ENCODE measurements at regions not wholly inside any gene's neighbourhood (a gene's known extent, or its start where the extent isn't known, plus 50 kb on each side); places are given as distances from the start of the nearest gene placed in this dataset.

GRCh38 chr10:91048380-91048779 lies 127.5 kb upstream of the ANKRD1 start:
- no peak overlapping the region for H2AFZ ChIP-seq (ENCODE audit: low read depth)
- no peaks in the 10 kb centered on the region for H3K27me3 ChIP-seq (ENCODE audit: insufficient read depth)
- H3K4me3 ChIP-seq (ENCODE audit: low read depth in 2 of 2, low read length in 1 of 2), result no peak overlapping the region
- no peaks in the 10 kb centered on the region for H4K20me1 ChIP-seq (ENCODE audit: insufficient read depth)
- TF ChIP-seq PBX3 (IDR thresholded peaks at IDR 0.05) (no peak), SMC3 (IDR thresholded peaks at IDR 0.05; ENCODE audit: low read depth, low read length) (no peak), EZH2phosphoT487 (IDR thresholded peaks at IDR 0.05; ENCODE audit: borderline replicate concordance, low read depth) (no peak), ELF1 (IDR thresholded peaks at IDR 0.05) (no peak), POLR2AphosphoS5 (IDR thresholded peaks at IDR 0.05; ENCODE audit: low read depth, low read length) (no peak), RAD21 (IDR thresholded peaks at IDR 0.05; ENCODE audit: low read length) (no peak), RXRA (IDR thresholded peaks at IDR 0.05; ENCODE audit: borderline replicate concordance, low read depth) (no peak), YY1 (IDR thresholded peaks at IDR 0.05; ENCODE audit: low read depth) (no peak), NRF1 (IDR thresholded peaks at IDR 0.05; ENCODE audit: low read depth, low read length) (no peak), NFIC (IDR thresholded peaks at IDR 0.05; ENCODE audit: borderline replicate concordance) (no peak), MEF2A (IDR thresholded peaks at IDR 0.05; ENCODE audit: borderline replicate concordance, low read depth) (no peak), MXI1 (IDR thresholded peaks at IDR 0.05; ENCODE audit: low read depth, low read length) (no peak), GATA2 (CRISPR knock-in tag; IDR thresholded peaks at IDR 0.05) (no peak), FOXJ3 (CRISPR knock-in tag; IDR thresholded peaks at IDR 0.05) (no peak), MAX (IDR thresholded peaks at IDR 0.05; ENCODE audit: low read depth) (no peak), REST (IDR thresholded peaks at IDR 0.05; ENCODE audit: low read depth, low read length) (no peak), IRF3 (IDR thresholded peaks at IDR 0.05; ENCODE audit: low read depth, low read length) (no peak), CHD2 (IDR thresholded peaks at IDR 0.05; ENCODE audit: low read length, partially characterized antibody) (no peak), SIN3A (IDR thresholded peaks at IDR 0.05; ENCODE audit: borderline replicate concordance, low read depth, low read length) (no peak)
- CTCF ChIA-PET, result no interaction called here
- H3K4me1 ChIP-seq (ENCODE audit: control insufficient read depth in 1 of 2, insufficient read depth in 2 of 2, low read depth in 1 of 2, low read length in 1 of 2), result no peaks in the 10 kb centered on the region; a peak in 1 of 4 replicates
- H3K9ac ChIP-seq, result no peak overlapping the region
- H3K9me3 ChIP-seq, result no peaks in the 10 kb centered on the region
- H3K4me2 ChIP-seq, result no peak overlapping the region
- no peaks in the 10 kb centered on the region for H3K9me2 ChIP-seq
- no peaks in the 10 kb centered on the region for H3K79me2 ChIP-seq (ENCODE audit: insufficient read depth)
- POLR2A ChIA-PET, result no interaction called here
- no peak overlapping the region for H3K27ac ChIP-seq (ENCODE audit: low read depth in 2 of 2, low read length in 1 of 2)
- 72% methylated on average over 2 of the region's 2 CpGs for WGBS (ENCODE audit: low lambda C conversion rate)
- no peaks in the 10 kb centered on the region for H3F3A ChIP-seq (replicated peaks; ENCODE audit: insufficient read depth)
- no peaks in the 10 kb centered on the region for H3K36me3 ChIP-seq (replicated peaks in 1 of 2; ENCODE audit: control insufficient read depth in 1 of 2, insufficient read depth in 2 of 2, low read length in 1 of 2)
- DNase-seq, result no peak

Measured in SK-N-SH (cell line).